LNCaP clone FGC (cell line): ENCODE measurements at regions not wholly inside any gene's neighbourhood (a gene's known extent, or its start where the extent isn't known, plus 50 kb on each side); places are given as distances from the start of the nearest gene placed in this dataset.

Source experiments
- DNase-seq: peaks from one replicate; pipeline ENCODE4 v3.0.0-alpha.2; 2011; ENCODE audit warnings: low read depth
- H3K4me3 ChIP-seq: 2 replicates; pipeline ENCODE4 v1.5.1; 2011; ENCODE audit warnings: mild to moderate bottlenecking, low read depth, low read length, control low read depth
- TF ChIP-seq, protein P1 (sequence below): IDR thresholded peaks from 2 replicates; pipeline ENCODE4 v1.5.1; 2012; ENCODE audit warnings: mild to moderate bottlenecking; ENCODE audit not compliant: control insufficient read depth, insufficient read depth; ENCODE audit errors: extremely low read depth

DNA sequence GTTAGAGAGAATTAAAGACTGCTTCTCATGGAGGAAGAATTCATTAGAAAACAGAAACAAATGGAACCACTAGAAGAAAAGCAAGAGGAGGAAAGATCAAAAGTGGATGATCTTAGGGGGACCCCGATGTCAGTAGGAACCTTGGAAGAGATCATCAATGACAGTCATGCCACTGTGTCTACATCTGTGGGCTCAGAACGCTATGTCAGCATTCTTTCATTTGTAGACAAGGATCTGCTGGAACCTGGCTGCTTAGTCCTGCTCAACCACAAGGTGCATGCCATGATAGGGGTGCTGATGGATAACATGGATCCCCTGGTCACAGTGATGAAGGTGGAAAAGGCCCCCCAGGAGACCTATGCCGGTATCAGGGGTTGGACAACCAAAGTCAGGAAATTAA lies 154.4 kb upstream of the CHRM2 start:
- TF ChIP-seq, protein P1, sequence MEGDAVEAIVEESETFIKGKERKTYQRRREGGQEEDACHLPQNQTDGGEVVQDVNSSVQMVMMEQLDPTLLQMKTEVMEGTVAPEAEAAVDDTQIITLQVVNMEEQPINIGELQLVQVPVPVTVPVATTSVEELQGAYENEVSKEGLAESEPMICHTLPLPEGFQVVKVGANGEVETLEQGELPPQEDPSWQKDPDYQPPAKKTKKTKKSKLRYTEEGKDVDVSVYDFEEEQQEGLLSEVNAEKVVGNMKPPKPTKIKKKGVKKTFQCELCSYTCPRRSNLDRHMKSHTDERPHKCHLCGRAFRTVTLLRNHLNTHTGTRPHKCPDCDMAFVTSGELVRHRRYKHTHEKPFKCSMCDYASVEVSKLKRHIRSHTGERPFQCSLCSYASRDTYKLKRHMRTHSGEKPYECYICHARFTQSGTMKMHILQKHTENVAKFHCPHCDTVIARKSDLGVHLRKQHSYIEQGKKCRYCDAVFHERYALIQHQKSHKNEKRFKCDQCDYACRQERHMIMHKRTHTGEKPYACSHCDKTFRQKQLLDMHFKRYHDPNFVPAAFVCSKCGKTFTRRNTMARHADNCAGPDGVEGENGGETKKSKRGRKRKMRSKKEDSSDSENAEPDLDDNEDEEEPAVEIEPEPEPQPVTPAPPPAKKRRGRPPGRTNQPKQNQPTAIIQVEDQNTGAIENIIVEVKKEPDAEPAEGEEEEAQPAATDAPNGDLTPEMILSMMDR: no peak
- no peak overlapping the region for H3K4me3 ChIP-seq
- no peak for DNase-seq

DNA sequence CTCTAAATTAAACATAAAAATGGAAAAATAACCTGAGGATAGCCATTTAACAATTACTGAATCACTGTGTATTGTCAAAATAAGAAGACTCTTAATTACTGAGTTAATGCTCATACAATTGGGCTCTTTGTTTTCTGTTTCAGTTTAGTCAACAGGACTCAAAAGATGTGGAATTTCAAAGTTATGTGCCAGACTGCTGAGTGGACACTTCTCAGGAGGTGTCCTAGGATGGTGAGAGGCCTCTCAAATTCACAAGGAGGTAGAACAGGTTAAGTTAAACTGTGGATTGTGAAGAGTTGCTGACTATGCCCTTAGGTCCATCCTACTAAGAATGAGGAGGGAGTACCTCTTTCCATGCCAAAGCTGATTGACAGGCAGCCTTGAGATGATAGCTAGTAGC lies 157.7 kb upstream of the CHRM2 start:
- no peak for DNase-seq
- H3K4me3 ChIP-seq: no peak overlapping the region
- TF ChIP-seq, protein P1: no peak

GRCh38 chr7:136709876-136710275 lies 158.6 kb upstream of the CHRM2 start:
- TF ChIP-seq, protein P1: no peak
- no peak for DNase-seq
- H3K4me3 ChIP-seq: no peak overlapping the region

DNA sequence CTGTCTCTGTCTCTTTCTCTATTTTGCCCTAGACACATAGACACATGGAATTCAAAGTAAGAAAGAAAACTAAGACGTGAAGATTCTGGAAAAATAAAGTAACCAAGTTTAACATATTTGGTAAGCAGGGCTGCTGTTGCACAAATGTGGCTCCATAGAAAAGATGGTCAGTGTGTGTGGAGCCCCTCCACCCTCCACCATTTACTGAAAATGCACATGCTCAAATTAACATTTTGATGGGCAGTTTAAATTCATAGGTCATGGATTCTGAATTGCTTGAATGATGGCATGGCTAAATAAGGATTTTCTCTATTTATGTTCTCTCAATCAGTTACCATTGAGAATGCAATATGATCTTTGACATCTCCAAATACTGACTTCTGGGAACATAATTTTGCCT lies 165.5 kb upstream of the CHRM2 start:
- TF ChIP-seq, protein P1: no peak
- no peak overlapping the region for H3K4me3 ChIP-seq
- no peak for DNase-seq

GRCh38 chr7:136698977-136699376 lies 169.5 kb upstream of the CHRM2 start:
- H3K4me3 ChIP-seq: no peak overlapping the region
- TF ChIP-seq, protein P1: no peak
- no peak for DNase-seq

DNA sequence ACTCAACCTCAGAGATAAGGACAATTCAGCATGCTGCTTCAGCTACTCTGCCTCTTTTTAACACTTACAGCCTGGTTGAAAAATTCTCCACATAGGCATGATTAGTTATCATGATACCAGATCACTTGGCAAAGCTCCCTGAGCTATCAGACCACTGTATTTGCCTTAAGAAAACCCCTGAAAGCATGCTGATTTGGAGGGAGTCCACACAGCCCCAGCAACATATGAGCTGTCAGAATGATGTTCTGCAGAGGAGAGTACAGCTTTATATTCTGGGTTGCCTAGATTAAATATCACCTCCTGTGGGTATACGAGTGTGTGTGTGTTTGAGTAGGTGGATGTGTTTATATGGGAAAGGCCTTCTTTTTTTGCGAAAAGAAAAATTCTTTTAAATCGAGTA lies 170.2 kb upstream of the CHRM2 start:
- DNase-seq: no peak
- TF ChIP-seq, protein P1: no peak
- no peak overlapping the region for H3K4me3 ChIP-seq

- H3K4me3 ChIP-seq: no peak overlapping the region
- TF ChIP-seq, protein P1: no peak
- DNase-seq: no peak
Observed at GRCh38 chr7:136697271-136697670, 171.2 kb upstream of the CHRM2 start.
